ENCODE measurements at regions not wholly inside any gene's neighbourhood (a gene's known extent, or its start where the extent isn't known, plus 50 kb on each side); places are given as distances from the start of the nearest gene placed in this dataset.

DNA sequence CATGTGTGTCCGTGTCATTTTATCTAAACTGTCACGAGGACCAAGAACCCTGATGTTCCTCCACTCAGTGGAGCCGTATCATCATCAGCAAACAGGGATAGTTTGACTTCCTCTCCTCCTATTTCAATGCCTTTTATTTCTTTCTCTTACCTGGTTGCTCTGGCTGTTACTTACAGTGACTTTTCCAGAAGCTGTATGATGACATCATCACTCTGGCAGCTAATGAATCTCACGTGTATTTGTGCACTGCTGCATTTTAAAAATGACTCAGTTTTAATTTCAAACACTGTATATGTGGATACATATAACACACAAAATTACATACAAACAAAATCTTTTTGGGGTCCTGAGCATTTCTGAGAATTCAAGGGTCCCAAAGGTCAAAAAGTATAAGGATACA, 481.4 kb downstream of the CDH2 start:
- no peak overlapping the region for H2BK15ac ChIP-seq (ENCODE audit: low read depth, low read length)
- TF ChIP-seq, protein P1, sequence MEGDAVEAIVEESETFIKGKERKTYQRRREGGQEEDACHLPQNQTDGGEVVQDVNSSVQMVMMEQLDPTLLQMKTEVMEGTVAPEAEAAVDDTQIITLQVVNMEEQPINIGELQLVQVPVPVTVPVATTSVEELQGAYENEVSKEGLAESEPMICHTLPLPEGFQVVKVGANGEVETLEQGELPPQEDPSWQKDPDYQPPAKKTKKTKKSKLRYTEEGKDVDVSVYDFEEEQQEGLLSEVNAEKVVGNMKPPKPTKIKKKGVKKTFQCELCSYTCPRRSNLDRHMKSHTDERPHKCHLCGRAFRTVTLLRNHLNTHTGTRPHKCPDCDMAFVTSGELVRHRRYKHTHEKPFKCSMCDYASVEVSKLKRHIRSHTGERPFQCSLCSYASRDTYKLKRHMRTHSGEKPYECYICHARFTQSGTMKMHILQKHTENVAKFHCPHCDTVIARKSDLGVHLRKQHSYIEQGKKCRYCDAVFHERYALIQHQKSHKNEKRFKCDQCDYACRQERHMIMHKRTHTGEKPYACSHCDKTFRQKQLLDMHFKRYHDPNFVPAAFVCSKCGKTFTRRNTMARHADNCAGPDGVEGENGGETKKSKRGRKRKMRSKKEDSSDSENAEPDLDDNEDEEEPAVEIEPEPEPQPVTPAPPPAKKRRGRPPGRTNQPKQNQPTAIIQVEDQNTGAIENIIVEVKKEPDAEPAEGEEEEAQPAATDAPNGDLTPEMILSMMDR (conservative IDR thresholded peaks at IDR 0.05): no peak
- H4K91ac ChIP-seq (ENCODE audit: insufficient read length, low read depth, low read length): no peak overlapping the region
- Mint-ChIP-seq H3K9me3 (peaks cover 0 to 3% of the 10 kb centered on the region in 2 experiments; a peak in 1 of 5 replicates), H3K27ac (no peak overlapping the region), H3K27me3 (ENCODE audit: low read depth) (no peaks in the 10 kb centered on the region), H3K36me3 (ENCODE audit: insufficient read depth in 1 of 3, low read depth in 3 of 3) (no peaks in the 10 kb centered on the region; a peak in 1 of 7 replicates), H3K4me1 (peaks cover 10 to 20% of the 10 kb centered on the region in 2 experiments), H3K4me3 (no peak overlapping the region)
- no peak overlapping the region for H2BK5ac ChIP-seq (ENCODE audit: insufficient read length, low read length)
- H2BK20ac ChIP-seq (ENCODE audit: low read depth, low read length, poor library complexity, severe bottlenecking): no peak overlapping the region
- no peaks in the 10 kb centered on the region for H4K20me1 ChIP-seq (ENCODE audit: control insufficient read depth, insufficient read depth, insufficient read length)
- no peak overlapping the region for H3K4me2 ChIP-seq (ENCODE audit: insufficient read depth, insufficient read length, low read length)
- H3K4me1 ChIP-seq (ENCODE audit: insufficient read depth, low read length): no peaks in the 10 kb centered on the region; the same call in 1 of the 2 replicates
- no peak overlapping the region for H3T11ph ChIP-seq (ENCODE audit: low read length)
- no peaks in the 10 kb centered on the region for H3K9me3 ChIP-seq (ENCODE audit: control insufficient read depth, low read depth, low read length)
- H3K18ac ChIP-seq (ENCODE audit: insufficient read length, low read depth, low read length): no peak overlapping the region
- no peak overlapping the region for H3K27ac ChIP-seq (ENCODE audit: insufficient read length, low read depth, low read length)
- no peak for DNase-seq
- H3K9ac ChIP-seq (ENCODE audit: extremely low read depth, insufficient read length, low read length): no peak overlapping the region
- H3K14ac ChIP-seq (ENCODE audit: insufficient read depth, low read length): no peak overlapping the region
- H3K56ac ChIP-seq (ENCODE audit: insufficient read length, low read depth, low read length): no peak overlapping the region
- no CpG with 5 or more reads among the region's 4 CpGs for WGBS (ENCODE audit: extremely low coverage, insufficient read length, low lambda C conversion rate)
- H4K8ac ChIP-seq (replicated peaks; ENCODE audit: insufficient read length, low read depth, low read length): no peak overlapping the region
- no peaks in the 10 kb centered on the region for H3K79me1 ChIP-seq (ENCODE audit: insufficient read depth, low read depth, low read length, poor library complexity, severe bottlenecking)
- no peak overlapping the region for H2AFZ ChIP-seq (ENCODE audit: low read length)
- H3K27me3 ChIP-seq (ENCODE audit: insufficient read depth, low read length): no peaks in the 10 kb centered on the region
- H4K5ac ChIP-seq (ENCODE audit: insufficient read length, low read depth, low read length): no peak overlapping the region
- H3K23ac ChIP-seq (ENCODE audit: insufficient read length, low read depth, low read length): no peak overlapping the region
- H3K4ac ChIP-seq (ENCODE audit: low read depth, low read length): no peak overlapping the region
- H2BK120ac ChIP-seq (ENCODE audit: low read depth, low read length, poor library complexity, severe bottlenecking): no peak overlapping the region
- H3K23me2 ChIP-seq (ENCODE audit: insufficient read length, low read depth, low read length, poor library complexity, severe bottlenecking): no peaks in the 10 kb centered on the region
- H2BK12ac ChIP-seq (ENCODE audit: insufficient read length, low read depth, low read length): no peak overlapping the region
- no peaks in the 10 kb centered on the region for H3K79me2 ChIP-seq (ENCODE audit: insufficient read depth, low read length)
- no peak overlapping the region for H2AK5ac ChIP-seq (ENCODE audit: insufficient read length, low read length)
